ENCODE measurements at regions not wholly inside any gene's neighbourhood (a gene's known extent, or its start where the extent isn't known, plus 50 kb on each side); places are given as distances from the start of the nearest gene placed in this dataset.

DNA sequence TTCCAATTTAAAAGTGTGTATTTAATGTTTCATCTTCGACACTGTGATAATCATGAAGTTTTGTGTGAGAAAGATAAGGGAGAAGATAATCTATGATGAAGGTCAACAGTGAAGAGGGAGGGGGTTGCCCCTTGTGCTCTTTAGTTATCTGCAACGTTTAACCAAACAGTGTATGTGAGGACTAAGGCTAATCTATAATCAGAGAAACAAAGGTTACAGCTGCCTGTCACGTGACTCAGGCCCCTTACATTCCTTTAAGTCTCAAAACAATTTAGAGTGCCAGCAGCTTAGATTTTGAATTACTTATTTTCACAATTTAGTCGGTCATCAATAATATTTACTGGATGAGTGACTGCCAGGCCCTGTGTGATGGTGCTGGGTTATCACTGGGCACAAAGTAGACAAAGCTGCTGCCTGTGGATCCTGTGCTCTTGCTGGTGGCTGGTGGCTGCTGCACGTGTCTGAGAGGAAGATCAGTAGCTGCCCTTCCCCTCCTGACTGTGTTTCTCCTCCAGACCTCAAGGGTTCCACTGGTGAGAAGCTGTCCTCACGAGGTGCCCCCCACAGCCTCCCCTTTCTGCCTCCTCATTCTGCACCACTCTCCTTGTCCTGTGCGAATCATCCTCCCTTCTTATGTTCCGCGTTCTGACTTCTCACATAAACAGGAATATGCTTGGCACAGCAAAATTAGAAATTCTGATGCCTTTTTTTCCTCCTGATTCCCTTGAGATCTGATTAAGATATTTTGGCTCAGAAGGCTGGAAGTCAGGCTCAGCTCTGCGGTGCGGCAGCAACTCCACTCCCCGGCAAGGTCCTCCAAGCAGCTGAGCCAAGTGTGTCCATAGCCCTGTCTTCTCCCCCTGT lies 331.1 kb upstream of the B3GAT1 start (continued):
- TF ChIP-seq, protein P1, sequence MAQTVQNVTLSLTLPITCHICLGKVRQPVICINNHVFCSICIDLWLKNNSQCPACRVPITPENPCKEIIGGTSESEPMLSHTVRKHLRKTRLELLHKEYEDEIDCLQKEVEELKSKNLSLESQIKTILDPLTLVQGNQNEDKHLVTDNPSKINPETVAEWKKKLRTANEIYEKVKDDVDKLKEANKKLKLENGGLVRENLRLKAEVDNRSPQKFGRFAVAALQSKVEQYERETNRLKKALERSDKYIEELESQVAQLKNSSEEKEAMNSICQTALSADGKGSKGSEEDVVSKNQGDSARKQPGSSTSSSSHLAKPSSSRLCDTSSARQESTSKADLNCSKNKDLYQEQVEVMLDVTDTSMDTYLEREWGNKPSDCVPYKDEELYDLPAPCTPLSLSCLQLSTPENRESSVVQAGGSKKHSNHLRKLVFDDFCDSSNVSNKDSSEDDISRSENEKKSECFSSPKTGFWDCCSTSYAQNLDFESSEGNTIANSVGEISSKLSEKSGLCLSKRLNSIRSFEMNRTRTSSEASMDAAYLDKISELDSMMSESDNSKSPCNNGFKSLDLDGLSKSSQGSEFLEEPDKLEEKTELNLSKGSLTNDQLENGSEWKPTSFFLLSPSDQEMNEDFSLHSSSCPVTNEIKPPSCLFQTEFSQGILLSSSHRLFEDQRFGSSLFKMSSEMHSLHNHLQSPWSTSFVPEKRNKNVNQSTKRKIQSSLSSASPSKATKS (CRISPR knock-in tag; IDR thresholded peaks at IDR 0.05) = no peak
- TF ChIP-seq ZEB1 (IDR thresholded peaks at IDR 0.05; ENCODE audit: insufficient replicate concordance, low read depth) = no peak
- no peak for TF ChIP-seq ZNF256 (CRISPR knock-in tag; conservative IDR thresholded peaks at IDR 0.05)
- TF ChIP-seq ZNF75D (CRISPR knock-in tag; IDR thresholded peaks at IDR 0.05; ENCODE audit: borderline replicate concordance) = no peak
- TF ChIP-seq ZBTB8A (CRISPR knock-in tag; IDR thresholded peaks at IDR 0.05; ENCODE audit: borderline replicate concordance, low read depth) = no peak
- no peak for TF ChIP-seq NPAS2 (CRISPR knock-in tag; IDR thresholded peaks at IDR 0.05; ENCODE audit: borderline replicate concordance)
- no peak for TF ChIP-seq ZNF451 (CRISPR knock-in tag; IDR thresholded peaks at IDR 0.05)
- TF ChIP-seq ZNF350 (CRISPR knock-in tag; IDR thresholded peaks at IDR 0.05; ENCODE audit: borderline replicate concordance, low read depth) = no peak
- no peak for TF ChIP-seq ZNF12 (CRISPR knock-in tag; IDR thresholded peaks at IDR 0.05)
- TF ChIP-seq ZNF136 (CRISPR knock-in tag; IDR thresholded peaks at IDR 0.05; ENCODE audit: low read depth) = no peak
- TF ChIP-seq, protein P2, sequence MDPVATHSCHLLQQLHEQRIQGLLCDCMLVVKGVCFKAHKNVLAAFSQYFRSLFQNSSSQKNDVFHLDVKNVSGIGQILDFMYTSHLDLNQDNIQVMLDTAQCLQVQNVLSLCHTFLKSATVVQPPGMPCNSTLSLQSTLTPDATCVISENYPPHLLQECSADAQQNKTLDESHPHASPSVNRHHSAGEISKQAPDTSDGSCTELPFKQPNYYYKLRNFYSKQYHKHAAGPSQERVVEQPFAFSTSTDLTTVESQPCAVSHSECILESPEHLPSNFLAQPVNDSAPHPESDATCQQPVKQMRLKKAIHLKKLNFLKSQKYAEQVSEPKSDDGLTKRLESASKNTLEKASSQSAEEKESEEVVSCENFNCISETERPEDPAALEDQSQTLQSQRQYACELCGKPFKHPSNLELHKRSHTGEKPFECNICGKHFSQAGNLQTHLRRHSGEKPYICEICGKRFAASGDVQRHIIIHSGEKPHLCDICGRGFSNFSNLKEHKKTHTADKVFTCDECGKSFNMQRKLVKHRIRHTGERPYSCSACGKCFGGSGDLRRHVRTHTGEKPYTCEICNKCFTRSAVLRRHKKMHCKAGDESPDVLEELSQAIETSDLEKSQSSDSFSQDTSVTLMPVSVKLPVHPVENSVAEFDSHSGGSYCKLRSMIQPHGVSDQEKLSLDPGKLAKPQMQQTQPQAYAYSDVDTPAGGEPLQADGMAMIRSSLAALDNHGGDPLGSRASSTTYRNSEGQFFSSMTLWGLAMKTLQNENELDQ (CRISPR knock-in tag; IDR thresholded peaks at IDR 0.05; ENCODE audit: borderline replicate concordance) = no peak
- TF ChIP-seq HCFC1 (IDR thresholded peaks at IDR 0.05; ENCODE audit: low read depth, low read length) = no peak
- TF ChIP-seq YEATS2 (CRISPR knock-in tag; IDR thresholded peaks at IDR 0.05; ENCODE audit: borderline replicate concordance) = no peak
- TF ChIP-seq GTF2F1 (IDR thresholded peaks at IDR 0.05; ENCODE audit: low read length) = no peak
- TF ChIP-seq, protein P3, sequence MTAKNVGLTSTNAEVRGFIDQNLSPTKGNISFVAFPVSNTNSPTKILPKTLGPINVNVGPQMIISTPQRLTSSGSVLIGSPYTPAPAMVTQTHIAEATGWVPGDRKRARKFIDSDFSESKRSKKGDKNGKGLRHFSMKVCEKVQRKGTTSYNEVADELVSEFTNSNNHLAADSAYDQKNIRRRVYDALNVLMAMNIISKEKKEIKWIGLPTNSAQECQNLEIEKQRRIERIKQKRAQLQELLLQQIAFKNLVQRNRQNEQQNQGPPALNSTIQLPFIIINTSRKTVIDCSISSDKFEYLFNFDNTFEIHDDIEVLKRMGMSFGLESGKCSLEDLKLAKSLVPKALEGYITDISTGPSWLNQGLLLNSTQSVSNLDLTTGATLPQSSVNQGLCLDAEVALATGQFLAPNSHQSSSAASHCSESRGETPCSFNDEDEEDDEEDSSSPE (CRISPR knock-in tag; IDR thresholded peaks at IDR 0.05) = no peak
- peak; percentile 79; the same call in 1 of the 2 replicates for TF ChIP-seq DPF2 (CRISPR knock-in tag; IDR thresholded peaks at IDR 0.05; ENCODE audit: borderline replicate concordance, low read depth)
- TF ChIP-seq BCL6 (CRISPR knock-in tag; IDR thresholded peaks at IDR 0.05) = peak; percentile 74
- peak; percentile 67 for TF ChIP-seq ARNTL (CRISPR knock-in tag; IDR thresholded peaks at IDR 0.05)
- TF ChIP-seq, protein P4, sequence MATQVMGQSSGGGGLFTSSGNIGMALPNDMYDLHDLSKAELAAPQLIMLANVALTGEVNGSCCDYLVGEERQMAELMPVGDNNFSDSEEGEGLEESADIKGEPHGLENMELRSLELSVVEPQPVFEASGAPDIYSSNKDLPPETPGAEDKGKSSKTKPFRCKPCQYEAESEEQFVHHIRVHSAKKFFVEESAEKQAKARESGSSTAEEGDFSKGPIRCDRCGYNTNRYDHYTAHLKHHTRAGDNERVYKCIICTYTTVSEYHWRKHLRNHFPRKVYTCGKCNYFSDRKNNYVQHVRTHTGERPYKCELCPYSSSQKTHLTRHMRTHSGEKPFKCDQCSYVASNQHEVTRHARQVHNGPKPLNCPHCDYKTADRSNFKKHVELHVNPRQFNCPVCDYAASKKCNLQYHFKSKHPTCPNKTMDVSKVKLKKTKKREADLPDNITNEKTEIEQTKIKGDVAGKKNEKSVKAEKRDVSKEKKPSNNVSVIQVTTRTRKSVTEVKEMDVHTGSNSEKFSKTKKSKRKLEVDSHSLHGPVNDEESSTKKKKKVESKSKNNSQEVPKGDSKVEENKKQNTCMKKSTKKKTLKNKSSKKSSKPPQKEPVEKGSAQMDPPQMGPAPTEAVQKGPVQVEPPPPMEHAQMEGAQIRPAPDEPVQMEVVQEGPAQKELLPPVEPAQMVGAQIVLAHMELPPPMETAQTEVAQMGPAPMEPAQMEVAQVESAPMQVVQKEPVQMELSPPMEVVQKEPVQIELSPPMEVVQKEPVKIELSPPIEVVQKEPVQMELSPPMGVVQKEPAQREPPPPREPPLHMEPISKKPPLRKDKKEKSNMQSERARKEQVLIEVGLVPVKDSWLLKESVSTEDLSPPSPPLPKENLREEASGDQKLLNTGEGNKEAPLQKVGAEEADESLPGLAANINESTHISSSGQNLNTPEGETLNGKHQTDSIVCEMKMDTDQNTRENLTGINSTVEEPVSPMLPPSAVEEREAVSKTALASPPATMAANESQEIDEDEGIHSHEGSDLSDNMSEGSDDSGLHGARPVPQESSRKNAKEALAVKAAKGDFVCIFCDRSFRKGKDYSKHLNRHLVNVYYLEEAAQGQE (IDR thresholded peaks at IDR 0.05; ENCODE audit: borderline replicate concordance in 1 of 2, low read depth in 1 of 2, low read length in 2 of 2) = no peak
- no peak for TF ChIP-seq AKAP8 (CRISPR knock-in tag; IDR thresholded peaks at IDR 0.05)
